ENCODE measurements at regions not wholly inside any gene's neighbourhood (a gene's known extent, or its start where the extent isn't known, plus 50 kb on each side); places are given as distances from the start of the nearest gene placed in this dataset.
"Not testable (repeated sequence)": the region's sequence is repeated elsewhere in the genome, so short reads cannot be mapped to it uniquely, and the experiment has no call there.

- ChIA-PET CTCF (ENCODE audit: partially characterized antibody) (interaction anchor here (1.0 to 4.4 kb wide), 4 partner anchors 10 to 21 kb away, joined by 3 to 28 read pairs (median 6); no protein-coding TSS in a partner anchor), POLR2A (ENCODE audit: partially characterized antibody) (no interaction called here)
- H3K36me3 Mint-ChIP-seq = no peaks in the 10 kb centered on the region
- H3K4me1 Mint-ChIP-seq = no peaks in the 10 kb centered on the region
- peaks cover 8 to 9% of the 10 kb centered on the region in 2 donors for H3K27me3 Mint-ChIP-seq
- H3K36me3 ChIP-seq (ENCODE audit: insufficient read depth, low read length) = no peaks in the 10 kb centered on the region
- peaks cover 0 to 11% (median under 1%) of the 10 kb centered on the region in 8 donors for H3K9me3 Mint-ChIP-seq
- H3K4me1 ChIP-seq (ENCODE audit: insufficient read depth, low read length) = no peaks in the 10 kb centered on the region
- H3K27ac Mint-ChIP-seq = no peak overlapping the region
- DNase-seq = no peak
- no peaks in the 10 kb centered on the region for H3K9me3 ChIP-seq (ENCODE audit: control insufficient read depth in 1 of 2, low read length in 2 of 2)
- no peak overlapping the region for H3K27ac ChIP-seq (ENCODE audit: low read depth, low read length)
- H3K4me3 Mint-ChIP-seq = no peak overlapping the region
- H3K4me3 ChIP-seq (ENCODE audit: low read length in 2 of 2) = no peak overlapping the region
- intact Hi-C loops (cut with micrococcal nuclease) = no loop called here
- H3K27me3 ChIP-seq (ENCODE audit: insufficient read depth, low read length) = no peaks in the 10 kb centered on the region
These were observed 225.3 kb downstream of the ICOS start for GRCh38 chr2:204161886-204162285.

GRCh38 chr2:204166961-204167360 is 230.4 kb downstream of the ICOS start:
- CTCF ChIA-PET (ENCODE audit: partially characterized antibody) = interaction anchor here (1.0 to 3.8 kb wide), 3 partner anchors 12 to 25 kb away, joined by 3 to 33 read pairs (median 3); no protein-coding TSS in a partner anchor
- Mint-ChIP-seq H3K9me3 (peaks cover 0 to 4% (median 0%) of the 10 kb centered on the region in 8 donors), H3K4me1 (no peaks in the 10 kb centered on the region), H3K4me3 (no peak overlapping the region), H3K27ac (no peak overlapping the region), H3K36me3 (no peaks in the 10 kb centered on the region), H3K27me3 (peaks cover 1 to 3% of the 10 kb centered on the region in 2 donors)
- intact Hi-C loops (cut with micrococcal nuclease) = no loop called here
- no peak overlapping the region for H3K27ac ChIP-seq (ENCODE audit: low read depth, low read length)
- H3K9me3 ChIP-seq (ENCODE audit: control insufficient read depth in 1 of 2, low read length in 2 of 2) = no peaks in the 10 kb centered on the region
- DNase-seq = no peak
- POLR2A ChIA-PET (ENCODE audit: partially characterized antibody) = interaction anchor here (0.7 kb wide), 1 partner anchor 21 kb away, joined by 3 read pairs; no protein-coding TSS in a partner anchor
- no peaks in the 10 kb centered on the region for H3K27me3 ChIP-seq (ENCODE audit: insufficient read depth, low read length)
- H3K4me1 ChIP-seq (ENCODE audit: insufficient read depth, low read length) = no peaks in the 10 kb centered on the region
- H3K4me3 ChIP-seq (ENCODE audit: low read length in 2 of 2) = no peak overlapping the region
- no peaks in the 10 kb centered on the region for H3K36me3 ChIP-seq (ENCODE audit: insufficient read depth, low read length)

- H3K36me3 Mint-ChIP-seq; H3K4me1 ChIP-seq (ENCODE audit: insufficient read depth, low read length); H3K27ac Mint-ChIP-seq; H3K4me1 Mint-ChIP-seq; H3K9me3 ChIP-seq (ENCODE audit: control insufficient read depth in 1 of 2, low read length in 2 of 2); DNase-seq; H3K4me3 ChIP-seq (ENCODE audit: low read length in 2 of 2); H3K27ac ChIP-seq (ENCODE audit: low read depth, low read length); H3K9me3 Mint-ChIP-seq; H3K36me3 ChIP-seq (ENCODE audit: insufficient read depth, low read length); H3K27me3 ChIP-seq (ENCODE audit: insufficient read depth, low read length); H3K27me3 Mint-ChIP-seq; intact Hi-C loops (cut with micrococcal nuclease); POLR2A ChIA-PET (ENCODE audit: partially characterized antibody); H3K4me3 Mint-ChIP-seq: not testable (repeated sequence)
- CTCF ChIA-PET (ENCODE audit: partially characterized antibody) = interaction anchor here (1.0 to 1.9 kb wide), 3 partner anchors 10 to 23 kb away, joined by 3 to 10 read pairs (median 6); no protein-coding TSS in a partner anchor
These were observed 231.1 kb downstream of the ICOS start for GRCh38 chr2:204167670-204168069.

GRCh38 chr2:204170411-204170810 is 233.8 kb downstream of the ICOS start:
- Mint-ChIP-seq H3K4me1 (no peaks in the 10 kb centered on the region), H3K9me3 (peaks cover 0 to 2% (median 0%) of the 10 kb centered on the region in 8 donors), H3K36me3 (no peaks in the 10 kb centered on the region), H3K27ac (no peak overlapping the region), H3K4me3 (no peak overlapping the region), H3K27me3 (peaks cover 1 to 3% of the 10 kb centered on the region in 2 donors)
- Histone ChIP-seq H3K27ac (ENCODE audit: low read depth, low read length) (no peak overlapping the region), H3K27me3 (ENCODE audit: insufficient read depth, low read length) (no peaks in the 10 kb centered on the region), H3K9me3 (ENCODE audit: control insufficient read depth in 1 of 2, low read length in 2 of 2) (no peaks in the 10 kb centered on the region), H3K4me3 (ENCODE audit: low read length in 2 of 2) (no peak overlapping the region), H3K36me3 (ENCODE audit: insufficient read depth, low read length) (no peaks in the 10 kb centered on the region), H3K4me1 (ENCODE audit: insufficient read depth, low read length) (no peaks in the 10 kb centered on the region)
- intact Hi-C loops (cut with micrococcal nuclease) = no loop called here
- POLR2A ChIA-PET (ENCODE audit: partially characterized antibody) = no interaction called here
- no peak for DNase-seq
- CTCF ChIA-PET (ENCODE audit: partially characterized antibody) = interaction anchor here (1.6 kb wide), 1 partner anchor 10 kb away, joined by 7 read pairs; no protein-coding TSS in a partner anchor

- no peaks in the 10 kb centered on the region for H3K4me1 ChIP-seq (ENCODE audit: insufficient read depth, low read length)
- H3K4me3 ChIP-seq (ENCODE audit: low read length in 2 of 2) = no peak overlapping the region
- no peaks in the 10 kb centered on the region for H3K36me3 ChIP-seq (ENCODE audit: insufficient read depth, low read length)
- H3K4me3 Mint-ChIP-seq = no peak overlapping the region
- H3K4me1 Mint-ChIP-seq = no peaks in the 10 kb centered on the region
- CTCF ChIA-PET (ENCODE audit: partially characterized antibody) = interaction anchor here (1.0 to 1.5 kb wide), 2 partner anchors 26 to 62 kb away, joined by 3 to 5 read pairs; no protein-coding TSS in a partner anchor
- no peak for DNase-seq
- H3K9me3 Mint-ChIP-seq = peaks cover 0 to 1% (median 0%) of the 10 kb centered on the region in 8 donors
- H3K9me3 ChIP-seq (ENCODE audit: control insufficient read depth in 1 of 2, low read length in 2 of 2) = no peaks in the 10 kb centered on the region
- H3K36me3 Mint-ChIP-seq = no peaks in the 10 kb centered on the region
- intact Hi-C loops (cut with micrococcal nuclease) = no loop called here
- no peak overlapping the region for H3K27ac Mint-ChIP-seq
- POLR2A ChIA-PET (ENCODE audit: partially characterized antibody) = no interaction called here
- H3K27ac ChIP-seq (ENCODE audit: low read depth, low read length) = no peak overlapping the region
- peaks cover 0 to 3% of the 10 kb centered on the region in 2 donors for H3K27me3 Mint-ChIP-seq
- H3K27me3 ChIP-seq (ENCODE audit: insufficient read depth, low read length) = no peaks in the 10 kb centered on the region
These were observed 235.0 kb downstream of the ICOS start for GRCh38 chr2:204171432-204172144.

- intact Hi-C loops (cut with micrococcal nuclease) = no loop called here
- Mint-ChIP-seq H3K36me3 (no peaks in the 10 kb centered on the region), H3K4me3 (no peak overlapping the region), H3K9me3 (peaks cover 0 to 1% (median 0%) of the 10 kb centered on the region in 8 donors), H3K27ac (no peak overlapping the region), H3K4me1 (no peaks in the 10 kb centered on the region), H3K27me3 (peaks cover 0 to 3% of the 10 kb centered on the region in 2 donors)
- no peak overlapping the region for H3K4me3 ChIP-seq (ENCODE audit: low read length in 2 of 2)
- ChIA-PET CTCF (ENCODE audit: partially characterized antibody) (interaction anchor here (1.0 to 1.5 kb wide), 2 partner anchors 26 to 63 kb away, joined by 3 to 5 read pairs; no protein-coding TSS in a partner anchor), POLR2A (ENCODE audit: partially characterized antibody) (no interaction called here)
- no peaks in the 10 kb centered on the region for H3K9me3 ChIP-seq (ENCODE audit: control insufficient read depth in 1 of 2, low read length in 2 of 2)
- no peaks in the 10 kb centered on the region for H3K36me3 ChIP-seq (ENCODE audit: insufficient read depth, low read length)
- H3K4me1 ChIP-seq (ENCODE audit: insufficient read depth, low read length) = no peaks in the 10 kb centered on the region
- DNase-seq = no peak
- no peaks in the 10 kb centered on the region for H3K27me3 ChIP-seq (ENCODE audit: insufficient read depth, low read length)
- H3K27ac ChIP-seq (ENCODE audit: low read depth, low read length) = no peak overlapping the region
These were observed 235.6 kb downstream of the ICOS start for GRCh38 chr2:204172145-204172600.

- CTCF ChIA-PET (ENCODE audit: partially characterized antibody) = interaction anchor here (8.1 kb wide), 1 partner anchor 65 kb away, joined by 187 read pairs; no protein-coding TSS in a partner anchor
These were observed 237.5 kb downstream of the ICOS start for GRCh38 chr2:204174034-204174433.

More at GRCh38 chr2:204174034-204174433, 237.5 kb downstream of the ICOS start:
- Mint-ChIP-seq H3K9me3 (peaks cover 0 to 1% (median 0%) of the 10 kb centered on the region in 8 donors), H3K27me3 (peaks cover 5 to 9% of the 10 kb centered on the region in 2 donors), H3K27ac (no peak overlapping the region), H3K4me1 (no peaks in the 10 kb centered on the region), H3K4me3 (no peak overlapping the region), H3K36me3 (no peaks in the 10 kb centered on the region)
- Histone ChIP-seq H3K9me3 (ENCODE audit: control insufficient read depth in 1 of 2, low read length in 2 of 2) (no peaks in the 10 kb centered on the region), H3K27me3 (ENCODE audit: insufficient read depth, low read length) (no peaks in the 10 kb centered on the region), H3K27ac (ENCODE audit: low read depth, low read length) (no peak overlapping the region), H3K36me3 (ENCODE audit: insufficient read depth, low read length) (no peaks in the 10 kb centered on the region), H3K4me1 (ENCODE audit: insufficient read depth, low read length) (no peaks in the 10 kb centered on the region), H3K4me3 (ENCODE audit: low read length in 2 of 2) (no peak overlapping the region)
- no peak for DNase-seq
- POLR2A ChIA-PET (ENCODE audit: partially characterized antibody) = no interaction called here
- intact Hi-C loops (cut with micrococcal nuclease) = no loop called here

Data from CD4-positive, alpha-beta memory T cell (primary cell).